ENCODE measurements at regions not wholly inside any gene's neighbourhood (a gene's known extent, or its start where the extent isn't known, plus 50 kb on each side); places are given as distances from the start of the nearest gene placed in this dataset.
"Not testable (repeated sequence)": the region's sequence is repeated elsewhere in the genome, so short reads cannot be mapped to it uniquely, and the experiment has no call there.

GRCh38 chr4:170476351-170476750 lies 386.6 kb upstream of the AADAT start:
- Mint-ChIP-seq H3K9me3 (peaks cover 2% of the 10 kb centered on the region), H3K27me3 (no peaks in the 10 kb centered on the region), H3K4me3 (no peak overlapping the region), H3K4me1 (ENCODE audit: low read depth) (no peaks in the 10 kb centered on the region), H3K27ac (no peak overlapping the region), H3K36me3 (ENCODE audit: low read depth) (no peaks in the 10 kb centered on the region)
- no peak for DNase-seq

- no peak for DNase-seq
- no peaks in the 10 kb centered on the region for H3K4me1 Mint-ChIP-seq (ENCODE audit: low read depth)
- no peaks in the 10 kb centered on the region for H3K36me3 Mint-ChIP-seq (ENCODE audit: low read depth)
- no peak overlapping the region for H3K4me3 Mint-ChIP-seq
- peaks cover 10% of the 10 kb centered on the region for H3K9me3 Mint-ChIP-seq
- no peaks in the 10 kb centered on the region for H3K27me3 Mint-ChIP-seq
- no peak overlapping the region for H3K27ac Mint-ChIP-seq
These were observed 375.7 kb upstream of the AADAT start for GRCh38 chr4:170465429-170465828.

DNA sequence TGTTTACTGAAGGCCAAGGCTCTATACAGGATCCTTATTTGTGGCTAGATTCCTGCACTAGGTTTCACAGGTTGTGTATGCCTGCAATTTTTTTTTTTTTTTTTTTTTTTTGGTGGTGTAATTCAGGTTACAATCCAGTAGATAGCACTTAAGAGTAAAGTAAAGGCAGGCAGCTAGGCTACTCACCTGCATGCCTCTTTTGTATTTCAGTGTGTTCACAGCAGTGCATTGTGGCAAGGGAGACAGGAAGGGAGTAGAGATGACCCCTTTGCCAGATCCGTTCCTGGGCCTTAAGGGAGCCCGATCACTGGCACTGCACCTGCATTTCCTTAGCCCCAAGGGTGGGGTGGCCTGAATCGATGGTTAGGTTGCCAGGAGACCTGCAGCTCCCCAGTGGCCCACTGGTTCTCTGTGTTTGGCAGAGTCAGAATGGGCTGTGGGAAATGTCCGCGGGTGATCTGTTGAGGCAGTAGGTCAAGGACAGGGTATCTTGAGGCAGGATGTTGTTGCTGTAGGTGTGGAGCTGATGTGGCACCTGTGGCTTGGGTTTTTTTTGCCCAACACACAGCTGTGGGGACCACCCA lies 374.9 kb upstream of the AADAT start:
- DNase-seq: no peak
- Mint-ChIP-seq H3K36me3 (ENCODE audit: low read depth) (no peaks in the 10 kb centered on the region), H3K27ac (no peak overlapping the region), H3K4me3 (no peak overlapping the region), H3K9me3 (peaks cover 7% of the 10 kb centered on the region), H3K4me1 (ENCODE audit: low read depth) (no peaks in the 10 kb centered on the region), H3K27me3 (no peaks in the 10 kb centered on the region)

GRCh38 chr4:170446782-170447181 lies 357.0 kb upstream of the AADAT start:
- H3K36me3 Mint-ChIP-seq (ENCODE audit: low read depth): no peaks in the 10 kb centered on the region
- H3K4me3 Mint-ChIP-seq: no peak overlapping the region
- no peak overlapping the region for H3K27ac Mint-ChIP-seq
- no peak for DNase-seq
- H3K9me3 Mint-ChIP-seq: peaks cover 4% of the 10 kb centered on the region
- H3K27me3 Mint-ChIP-seq: no peaks in the 10 kb centered on the region
- H3K4me1 Mint-ChIP-seq (ENCODE audit: low read depth): no peaks in the 10 kb centered on the region

- not testable (repeated sequence) for H3K9me3 Mint-ChIP-seq
These were observed 351.4 kb upstream of the AADAT start for GRCh38 chr4:170441146-170441545.

GRCh38 chr4:170428929-170429328 lies 339.2 kb upstream of the AADAT start:
- H3K9me3 Mint-ChIP-seq: peaks cover 7% of the 10 kb centered on the region
- H3K36me3 Mint-ChIP-seq (ENCODE audit: low read depth): no peaks in the 10 kb centered on the region
- no peaks in the 10 kb centered on the region for H3K27me3 Mint-ChIP-seq
- H3K27ac Mint-ChIP-seq: no peak overlapping the region
- no peak overlapping the region for H3K4me3 Mint-ChIP-seq
- no peaks in the 10 kb centered on the region for H3K4me1 Mint-ChIP-seq (ENCODE audit: low read depth)
- no peak for DNase-seq

More at GRCh38 chr4:170441146-170441545, 351.4 kb upstream of the AADAT start:
- H3K27ac Mint-ChIP-seq; H3K4me1 Mint-ChIP-seq (ENCODE audit: low read depth); DNase-seq; H3K36me3 Mint-ChIP-seq (ENCODE audit: low read depth); H3K4me3 Mint-ChIP-seq; H3K27me3 Mint-ChIP-seq: not testable (repeated sequence)

GRCh38 chr4:170425521-170426143 lies 335.9 kb upstream of the AADAT start:
- DNase-seq: no peak
- Mint-ChIP-seq H3K36me3 (ENCODE audit: low read depth) (no peaks in the 10 kb centered on the region), H3K4me1 (ENCODE audit: low read depth) (no peaks in the 10 kb centered on the region), H3K27me3 (no peaks in the 10 kb centered on the region), H3K9me3 (peaks cover 2% of the 10 kb centered on the region), H3K27ac (no peak overlapping the region), H3K4me3 (no peak overlapping the region)

DNA sequence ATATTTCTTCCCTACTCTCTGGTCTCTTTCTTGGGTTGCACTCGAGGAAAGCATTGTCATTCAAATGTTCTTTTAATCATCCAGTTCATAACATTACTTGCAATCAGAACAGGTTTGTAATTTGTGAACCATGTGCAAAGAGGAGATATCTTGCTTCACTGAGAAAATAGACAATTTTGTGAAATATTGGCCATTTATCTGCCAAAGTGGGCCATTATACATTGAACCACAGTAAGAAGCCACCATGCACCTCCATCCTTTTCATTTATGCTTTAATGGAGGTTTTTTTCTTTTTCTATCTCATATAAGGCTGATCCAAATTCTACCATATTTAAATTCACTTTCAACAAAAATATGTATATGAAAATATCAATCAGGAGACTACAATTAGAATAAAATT lies 335.3 kb upstream of the AADAT start:
- Mint-ChIP-seq H3K4me1 (ENCODE audit: low read depth) (no peaks in the 10 kb centered on the region), H3K4me3 (no peak overlapping the region), H3K36me3 (ENCODE audit: low read depth) (no peaks in the 10 kb centered on the region), H3K9me3 (peaks cover under 1% of the 10 kb centered on the region), H3K27me3 (no peaks in the 10 kb centered on the region), H3K27ac (no peak overlapping the region)
- no peak for DNase-seq

DNA sequence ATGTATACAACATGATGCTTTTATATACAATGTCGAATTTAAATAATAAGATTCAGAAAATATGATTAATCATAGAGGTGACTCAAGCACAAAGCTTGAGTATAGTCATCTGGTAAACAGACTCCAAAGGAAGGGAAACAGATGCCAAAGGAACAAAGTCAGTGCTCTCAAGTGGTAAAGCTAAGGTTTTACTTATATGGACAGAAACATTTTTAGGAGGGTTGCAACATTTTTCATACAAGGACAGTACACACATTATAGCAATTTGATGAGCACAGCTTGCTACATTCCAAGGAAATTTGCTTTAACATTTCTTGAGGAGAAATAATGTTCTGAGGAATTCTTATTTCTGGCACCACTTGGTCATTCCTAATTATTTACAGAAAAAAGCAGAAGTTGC lies 333.4 kb upstream of the AADAT start:
- H3K4me1 Mint-ChIP-seq (ENCODE audit: low read depth): no peaks in the 10 kb centered on the region
- no peaks in the 10 kb centered on the region for H3K27me3 Mint-ChIP-seq
- no peaks in the 10 kb centered on the region for H3K36me3 Mint-ChIP-seq (ENCODE audit: low read depth)
- no peak overlapping the region for H3K27ac Mint-ChIP-seq
- H3K4me3 Mint-ChIP-seq: no peak overlapping the region
- no peak for DNase-seq
- no peaks in the 10 kb centered on the region for H3K9me3 Mint-ChIP-seq

GRCh38 chr4:170420255-170420693 lies 330.5 kb upstream of the AADAT start:
- no peak for DNase-seq
- H3K4me1 Mint-ChIP-seq (ENCODE audit: low read depth): no peaks in the 10 kb centered on the region
- H3K27ac Mint-ChIP-seq: no peak overlapping the region
- H3K27me3 Mint-ChIP-seq: no peaks in the 10 kb centered on the region
- H3K9me3 Mint-ChIP-seq: peaks cover under 1% of the 10 kb centered on the region
- no peaks in the 10 kb centered on the region for H3K36me3 Mint-ChIP-seq (ENCODE audit: low read depth)
- no peak overlapping the region for H3K4me3 Mint-ChIP-seq

- Mint-ChIP-seq H3K27me3 (no peaks in the 10 kb centered on the region), H3K27ac (no peak overlapping the region), H3K4me3 (no peak overlapping the region), H3K36me3 (ENCODE audit: low read depth) (no peaks in the 10 kb centered on the region), H3K4me1 (ENCODE audit: low read depth) (no peaks in the 10 kb centered on the region), H3K9me3 (peaks cover 7% of the 10 kb centered on the region)
- no peak for DNase-seq
These were observed 325.2 kb upstream of the AADAT start for GRCh38 chr4:170414961-170415360.

DNA sequence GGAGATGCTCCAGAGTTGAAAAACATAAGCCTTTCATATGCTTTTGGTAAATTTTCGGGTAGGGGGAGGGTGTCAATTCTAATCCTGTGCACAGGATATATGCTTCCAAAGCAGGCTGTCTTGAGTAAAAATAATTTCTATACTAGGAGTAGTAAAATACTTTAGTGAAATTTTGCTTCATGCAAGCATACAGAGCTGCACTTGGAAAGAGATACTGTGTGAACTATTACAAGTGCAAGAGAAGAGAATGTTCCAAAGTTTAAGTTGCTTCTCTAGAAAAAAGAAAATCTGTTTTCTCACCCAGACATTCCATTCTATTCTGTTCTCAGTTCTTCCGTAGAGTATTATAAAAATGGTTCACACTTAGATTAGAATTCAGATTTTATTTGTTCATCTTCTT lies 324.6 kb upstream of the AADAT start:
- no peak for DNase-seq
- no peak overlapping the region for H3K27ac Mint-ChIP-seq
- H3K27me3 Mint-ChIP-seq: no peaks in the 10 kb centered on the region
- no peaks in the 10 kb centered on the region for H3K4me1 Mint-ChIP-seq (ENCODE audit: low read depth)
- no peaks in the 10 kb centered on the region for H3K36me3 Mint-ChIP-seq (ENCODE audit: low read depth)
- no peak overlapping the region for H3K4me3 Mint-ChIP-seq
- peaks cover 7% of the 10 kb centered on the region for H3K9me3 Mint-ChIP-seq

GRCh38 chr4:170413951-170414350 lies 324.2 kb upstream of the AADAT start:
- H3K4me3 Mint-ChIP-seq: no peak overlapping the region
- H3K27me3 Mint-ChIP-seq: no peaks in the 10 kb centered on the region
- no peaks in the 10 kb centered on the region for H3K4me1 Mint-ChIP-seq (ENCODE audit: low read depth)
- peaks cover 7% of the 10 kb centered on the region for H3K9me3 Mint-ChIP-seq
- H3K36me3 Mint-ChIP-seq (ENCODE audit: low read depth): no peaks in the 10 kb centered on the region
- no peak overlapping the region for H3K27ac Mint-ChIP-seq
- no peak for DNase-seq

DNA sequence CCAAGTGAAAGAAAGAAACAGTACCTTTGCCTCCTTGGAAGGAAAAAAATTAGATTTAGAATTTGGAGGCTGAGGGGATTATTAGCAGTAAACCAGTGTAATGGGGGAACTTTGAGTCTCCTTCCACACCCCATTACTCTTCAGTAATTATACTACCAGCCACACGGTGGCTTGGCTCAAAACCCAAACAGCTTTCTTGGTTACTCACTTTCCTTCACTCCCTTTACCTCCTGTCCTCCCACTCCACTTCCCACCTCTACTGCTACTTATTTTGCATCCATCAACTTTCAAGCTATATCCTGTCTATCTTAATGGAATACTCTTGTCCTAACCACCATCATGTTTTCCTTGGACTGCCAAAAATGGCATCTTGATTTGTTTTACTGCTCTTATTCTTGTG lies 310.6 kb upstream of the AADAT start:
- H3K4me3 Mint-ChIP-seq: no peak overlapping the region
- H3K36me3 Mint-ChIP-seq (ENCODE audit: low read depth): no peaks in the 10 kb centered on the region
- H3K9me3 Mint-ChIP-seq: peaks cover 11% of the 10 kb centered on the region
- DNase-seq: no peak
- no peaks in the 10 kb centered on the region for H3K27me3 Mint-ChIP-seq
- no peak overlapping the region for H3K27ac Mint-ChIP-seq
- no peaks in the 10 kb centered on the region for H3K4me1 Mint-ChIP-seq (ENCODE audit: low read depth)

DNA sequence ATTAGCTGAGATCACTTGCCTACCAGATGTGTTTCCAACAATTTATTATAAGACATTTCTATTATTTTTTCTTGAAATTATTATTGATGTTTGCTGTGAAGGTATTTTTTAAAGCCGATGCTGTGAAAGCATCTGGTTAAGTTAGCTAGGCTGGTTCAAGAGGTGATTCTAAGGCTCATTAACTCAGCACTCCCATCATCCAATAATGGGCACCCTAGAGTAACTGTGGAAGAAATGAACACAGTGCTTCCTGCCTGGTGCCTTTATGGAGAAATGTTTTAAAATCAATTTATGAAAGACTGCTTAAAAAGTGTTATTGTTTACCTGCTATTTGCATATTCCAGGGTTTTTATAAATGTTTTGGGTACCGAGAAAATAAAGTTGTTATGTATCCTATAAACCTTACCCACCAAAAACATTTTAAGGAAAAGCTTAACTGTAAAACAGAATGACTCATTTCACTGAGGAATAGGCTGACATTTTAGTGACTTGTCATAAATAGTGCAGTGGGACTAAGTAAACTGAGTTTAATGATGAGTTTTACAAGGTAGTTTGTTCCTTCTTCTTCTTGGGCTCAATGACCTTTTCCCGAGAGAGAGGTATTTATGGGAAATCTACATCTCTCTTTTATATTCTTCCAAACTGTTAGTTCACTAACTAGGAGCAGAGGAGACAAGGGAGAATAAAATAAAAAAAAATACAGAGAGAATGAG lies 310.0 kb upstream of the AADAT start:
- Mint-ChIP-seq H3K27ac (no peak overlapping the region), H3K4me1 (ENCODE audit: low read depth) (no peaks in the 10 kb centered on the region), H3K4me3 (no peak overlapping the region), H3K27me3 (no peaks in the 10 kb centered on the region), H3K36me3 (ENCODE audit: low read depth) (no peaks in the 10 kb centered on the region), H3K9me3 (peaks cover 11% of the 10 kb centered on the region)
- DNase-seq: no peak
